ENCODE measurements at regions not wholly inside any gene's neighbourhood (a gene's known extent, or its start where the extent isn't known, plus 50 kb on each side); places are given as distances from the start of the nearest gene placed in this dataset.

DNA sequence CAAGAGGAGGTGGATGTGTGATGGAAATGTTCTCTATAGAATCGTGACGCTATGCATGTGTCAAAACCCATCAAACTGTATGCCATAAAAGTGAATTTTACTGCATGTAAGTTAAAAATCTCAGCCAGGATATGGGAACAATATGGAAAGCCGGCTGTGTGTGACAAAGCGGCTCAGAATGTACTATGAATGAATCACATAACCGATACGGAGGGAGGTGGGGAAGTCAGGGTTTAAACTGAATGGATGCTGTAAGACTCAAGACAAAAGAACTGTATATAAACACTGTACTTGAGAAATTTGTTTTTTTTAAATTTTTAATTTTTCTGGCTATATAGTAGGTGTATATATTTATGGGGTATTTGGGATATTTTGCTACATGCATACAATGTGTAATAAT, 111.6 kb upstream of the PDE4B start:
- no peak for DNase-seq (ENCODE audit: low read depth)

DNA sequence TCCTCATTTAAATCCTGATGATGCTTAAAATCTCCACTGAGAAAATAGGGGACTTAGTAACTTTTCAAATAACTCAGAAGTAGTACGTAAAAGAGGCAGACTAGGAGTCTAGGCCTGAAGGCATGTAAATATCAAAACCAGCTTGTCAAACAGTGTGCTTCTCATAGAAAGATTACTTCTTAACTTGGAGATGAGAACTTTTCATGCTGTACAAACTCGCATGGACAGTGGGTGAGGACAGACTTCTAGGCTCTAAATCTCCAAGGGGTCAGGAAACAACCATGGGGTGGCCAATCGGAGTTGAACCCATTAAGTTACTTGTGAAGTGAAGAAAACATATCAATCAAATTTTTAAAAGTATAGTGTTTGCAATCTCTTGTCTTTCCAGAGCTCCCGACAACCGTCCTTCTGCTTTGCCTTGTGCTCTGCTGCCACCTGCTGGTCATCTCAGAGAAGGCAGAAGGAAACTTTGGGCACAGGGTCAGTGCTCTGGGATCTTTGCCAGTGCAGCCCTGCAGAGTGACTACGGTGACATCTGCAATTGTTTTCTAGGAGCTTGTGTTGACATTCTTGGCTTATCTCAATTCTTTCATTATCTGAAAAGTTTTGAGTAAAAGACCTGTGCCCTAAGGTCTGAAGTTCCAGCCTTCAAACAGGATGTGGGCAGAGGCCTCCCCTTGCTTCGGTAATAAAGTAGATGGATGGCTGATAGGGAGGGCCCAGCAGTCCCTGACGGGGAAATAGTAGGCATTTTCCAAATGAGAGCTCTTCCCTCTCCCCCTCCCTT, 105.1 kb upstream of the PDE4B start:
- DNase-seq (ENCODE audit: low read depth) = peak; percentile 62

DNA sequence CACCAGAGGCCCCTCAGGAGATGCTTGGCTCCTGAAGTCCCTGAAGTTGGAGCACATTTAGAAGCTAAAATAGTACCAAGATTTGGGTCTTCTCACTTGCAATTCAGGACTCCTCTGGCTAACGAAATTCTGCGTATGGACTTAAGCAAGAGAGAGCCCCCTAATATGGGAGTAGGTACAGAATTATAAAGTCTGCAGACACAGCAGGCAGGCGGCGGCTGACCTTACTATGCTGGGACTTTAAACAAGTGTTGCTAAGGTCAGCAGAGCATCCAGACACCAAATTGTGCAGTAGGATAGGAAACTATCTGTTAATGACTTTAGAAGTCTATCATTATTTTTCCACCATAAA, 104.5 kb upstream of the PDE4B start:
- DNase-seq (ENCODE audit: low read depth) = no peak

DNA sequence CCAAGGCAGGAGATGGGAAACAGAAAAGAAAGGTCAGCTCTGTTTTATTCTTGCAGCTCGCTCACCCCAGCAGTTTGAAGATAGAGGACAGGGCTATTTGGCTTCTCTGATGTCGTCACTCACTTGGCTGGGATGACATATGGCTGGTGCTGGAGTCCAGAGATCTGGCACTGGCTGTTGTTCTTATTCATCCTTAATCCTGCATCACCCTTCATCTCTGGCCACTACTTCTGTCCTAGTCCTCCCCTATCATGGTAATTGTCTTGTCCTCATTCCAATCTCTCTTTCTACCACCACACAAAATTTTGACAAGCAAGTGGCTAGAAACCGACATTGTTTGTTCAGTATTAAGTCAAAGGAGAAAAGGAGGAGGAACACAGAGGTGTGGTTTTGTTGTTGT, 103.8 kb upstream of the PDE4B start:
- DNase-seq (ENCODE audit: low read depth) = no peak

DNA sequence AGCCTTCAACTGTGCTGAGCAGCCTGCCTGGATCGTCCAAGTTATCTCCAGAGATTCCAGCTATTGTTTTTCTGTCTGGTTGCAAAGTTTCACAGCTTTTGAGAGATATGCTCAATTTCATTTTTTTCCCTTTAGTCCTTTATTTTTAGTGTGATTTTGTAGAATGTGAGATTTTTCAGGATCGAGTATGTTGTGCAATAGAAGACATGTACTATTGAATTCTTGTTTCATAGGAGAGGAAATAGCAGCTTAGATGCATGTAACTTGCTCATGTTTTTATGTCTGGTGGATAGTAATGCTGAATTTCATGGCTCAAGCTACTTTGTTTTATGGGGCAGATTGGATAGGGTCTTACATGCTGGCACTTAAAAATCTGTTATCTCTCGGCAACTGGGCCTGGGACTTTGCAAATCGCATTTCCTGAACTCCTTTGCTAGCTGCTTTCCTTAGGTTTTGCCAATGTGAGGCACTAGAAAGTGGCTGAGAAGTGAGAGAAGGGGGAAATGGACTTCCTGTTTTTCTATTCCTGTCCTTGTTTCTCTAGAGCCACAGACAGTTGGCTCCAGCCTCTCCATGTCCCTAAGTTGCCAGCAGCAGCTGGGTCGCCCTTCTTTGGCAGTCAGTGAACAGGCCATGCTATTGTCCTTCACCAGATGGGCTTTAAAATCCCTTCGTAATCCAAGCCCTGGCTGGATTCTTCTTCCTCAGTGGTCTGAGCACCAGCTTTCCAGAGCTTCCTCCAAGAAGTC, 101.4 kb upstream of the PDE4B start:
- DNase-seq (ENCODE audit: low read depth) = no peak

DNA sequence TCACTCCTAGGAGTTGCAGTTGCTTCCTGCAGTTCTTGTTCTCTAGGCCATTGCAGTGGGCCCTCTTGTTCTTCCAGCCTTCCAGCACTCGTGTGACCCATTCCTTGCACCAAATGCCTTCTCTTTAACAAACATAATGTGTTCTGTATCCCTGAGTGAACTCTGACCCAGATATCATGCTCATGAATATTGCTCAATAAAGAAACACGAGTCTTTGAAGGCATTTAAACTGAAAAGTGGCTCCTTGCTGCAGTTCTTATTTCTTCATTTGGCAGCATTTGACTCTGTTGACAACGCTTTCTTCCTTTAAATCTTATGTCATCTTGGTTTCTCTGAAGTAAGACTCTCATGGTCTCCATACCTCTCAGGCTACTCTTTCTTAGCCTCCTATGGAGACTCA, 100.7 kb upstream of the PDE4B start:
- DNase-seq (ENCODE audit: low read depth) = no peak

DNA sequence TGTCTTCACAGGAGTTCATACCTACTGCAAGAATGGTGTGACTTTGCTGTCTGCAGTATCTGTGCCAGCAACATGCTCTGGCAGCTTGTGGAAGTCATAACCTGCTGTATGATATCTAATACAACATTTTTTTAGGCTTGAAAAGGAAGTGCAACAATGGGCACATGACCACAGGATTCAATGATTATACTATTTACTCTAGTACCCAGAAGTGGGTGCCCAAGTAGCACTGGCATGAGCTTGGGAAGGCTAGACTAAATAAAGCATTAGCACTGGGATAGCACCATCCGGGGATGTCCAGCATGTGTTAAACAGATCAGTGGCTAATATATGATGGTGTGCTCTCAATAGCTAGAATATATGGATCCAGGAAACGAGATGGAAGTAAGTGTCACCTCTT, 98.6 kb upstream of the PDE4B start:
- DNase-seq (ENCODE audit: low read depth) = no peak

DNA sequence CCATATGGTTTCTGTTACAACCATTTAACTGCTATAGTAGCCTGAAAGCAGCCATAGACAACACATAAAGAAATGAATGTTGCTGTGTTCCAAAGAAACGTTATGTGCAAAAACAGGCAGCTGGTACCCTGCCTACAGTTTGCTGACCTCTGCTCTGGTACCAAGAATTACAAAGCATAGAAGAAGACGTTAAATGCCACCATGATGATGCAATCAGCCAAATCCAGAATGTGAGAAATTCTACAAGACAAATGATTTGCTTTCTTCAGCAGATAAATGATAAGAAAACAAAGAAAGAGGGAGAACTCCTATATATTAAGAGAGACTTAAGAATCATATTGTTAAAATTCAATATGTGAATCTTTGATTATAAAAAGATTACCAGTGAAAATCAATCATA, 97.8 kb upstream of the PDE4B start:
- DNase-seq (ENCODE audit: low read depth) = no peak

DNA sequence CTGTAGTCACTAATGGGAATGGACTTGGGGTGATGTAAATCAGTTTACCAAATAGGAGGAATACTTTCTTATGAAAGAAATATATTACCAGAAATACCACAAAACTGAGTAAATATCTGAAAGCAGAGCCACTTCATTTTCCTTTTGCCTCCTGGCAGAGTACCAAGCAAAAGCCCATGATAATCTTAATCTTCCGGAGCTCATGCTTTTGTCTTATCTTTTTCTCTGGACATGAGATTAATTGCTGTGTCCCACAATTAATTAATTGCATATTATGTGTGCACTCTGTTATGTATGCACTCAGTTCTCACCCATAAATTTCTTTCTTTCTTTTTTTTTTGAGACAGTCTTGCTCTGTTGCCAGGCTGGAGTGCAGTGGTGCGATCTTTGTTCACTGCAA, 94.1 kb upstream of the PDE4B start:
- DNase-seq (ENCODE audit: low read depth) = no peak

DNA sequence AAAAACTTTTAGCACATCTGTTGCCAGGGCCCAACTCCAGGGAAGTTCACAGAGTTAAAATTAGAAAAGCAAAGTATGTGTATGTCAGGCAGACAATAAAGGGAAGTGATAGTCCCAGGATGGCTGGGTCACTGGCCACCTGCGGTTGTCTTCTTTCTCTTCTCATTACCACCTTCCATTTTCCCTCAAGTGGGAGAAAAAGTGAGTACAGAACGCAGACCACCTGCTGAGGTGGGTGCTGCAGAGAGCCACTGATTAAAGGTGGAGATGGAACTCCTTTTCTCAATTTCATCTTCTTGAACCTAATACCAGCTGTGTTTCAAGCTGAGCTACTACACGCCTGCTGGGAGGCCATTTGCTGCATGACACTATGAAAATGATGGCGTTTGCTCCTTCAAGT, 88.8 kb upstream of the PDE4B start:
- no peak for DNase-seq (ENCODE audit: low read depth)

DNA sequence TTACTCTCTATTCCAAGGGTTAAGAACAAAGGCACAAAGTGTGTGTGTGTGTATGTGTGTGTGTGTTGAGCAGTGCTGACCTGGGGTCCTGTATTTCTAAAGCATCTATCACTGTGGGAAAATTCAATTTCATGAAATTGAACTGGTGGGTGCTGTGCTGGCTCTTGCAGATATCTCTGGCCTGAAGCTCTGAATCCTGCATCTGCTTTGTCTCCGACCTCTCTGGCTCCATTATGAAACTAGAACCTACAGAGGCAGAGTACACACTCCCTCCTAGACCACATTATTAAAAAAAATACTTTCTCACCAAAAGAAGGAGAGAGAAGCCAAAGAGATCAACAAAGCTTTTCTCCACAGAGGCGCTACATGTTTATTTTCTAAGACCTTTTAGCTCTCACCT, 88.4 kb upstream of the PDE4B start:
- DNase-seq (ENCODE audit: low read depth) = no peak

DNA sequence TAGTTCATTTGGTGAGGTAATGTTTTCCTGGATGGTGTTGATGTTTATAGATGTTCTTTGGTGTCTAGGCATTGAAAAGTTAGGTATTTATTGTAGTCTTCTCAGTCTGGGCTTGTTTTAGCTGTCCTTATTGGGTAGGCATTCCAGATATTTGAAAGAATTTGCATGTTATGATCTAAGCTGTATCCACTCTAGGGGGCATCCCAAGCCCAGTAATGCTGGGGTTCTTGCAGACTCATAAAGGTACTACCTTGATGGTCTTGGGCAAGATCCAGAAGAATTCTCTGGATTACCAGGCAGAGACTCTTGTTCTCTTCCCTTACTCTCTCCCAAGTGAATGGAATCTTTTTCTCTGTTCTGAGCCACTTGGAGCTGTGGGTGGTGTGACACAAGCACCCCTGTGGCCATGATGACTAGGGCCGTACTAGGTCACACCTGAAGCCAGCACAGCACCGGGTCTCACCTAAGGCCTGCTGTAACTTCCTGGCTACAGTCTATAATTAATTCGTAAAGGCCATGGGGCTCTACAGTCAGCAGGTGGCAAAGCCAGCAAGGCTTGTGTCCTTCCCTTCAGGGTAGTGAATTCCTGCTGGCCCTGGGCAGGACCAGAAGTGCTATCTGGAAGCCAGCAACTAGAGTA, 74.8 kb upstream of the PDE4B start:
- no peak for DNase-seq (ENCODE audit: low read depth)

DNA sequence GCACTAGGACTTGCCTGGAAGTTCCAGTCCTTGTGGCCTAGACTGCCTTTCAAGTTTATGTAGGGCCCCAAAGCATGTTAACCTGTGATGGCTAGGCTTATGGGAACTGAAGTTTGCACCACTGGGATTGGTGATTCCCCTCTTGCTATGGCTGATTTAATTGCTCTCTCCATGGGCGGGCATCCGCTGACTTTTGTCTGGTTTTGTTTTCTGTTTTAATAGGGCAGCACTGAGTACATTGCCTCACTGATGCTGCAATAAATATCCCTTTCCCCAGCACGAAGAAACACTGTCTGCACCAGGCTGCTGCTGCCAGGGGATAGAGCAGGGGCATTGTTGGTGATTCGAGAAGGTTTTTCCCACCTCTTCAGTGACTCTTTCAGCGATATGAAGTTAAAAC, 73.3 kb upstream of the PDE4B start:
- DNase-seq (ENCODE audit: low read depth) = no peak

DNA sequence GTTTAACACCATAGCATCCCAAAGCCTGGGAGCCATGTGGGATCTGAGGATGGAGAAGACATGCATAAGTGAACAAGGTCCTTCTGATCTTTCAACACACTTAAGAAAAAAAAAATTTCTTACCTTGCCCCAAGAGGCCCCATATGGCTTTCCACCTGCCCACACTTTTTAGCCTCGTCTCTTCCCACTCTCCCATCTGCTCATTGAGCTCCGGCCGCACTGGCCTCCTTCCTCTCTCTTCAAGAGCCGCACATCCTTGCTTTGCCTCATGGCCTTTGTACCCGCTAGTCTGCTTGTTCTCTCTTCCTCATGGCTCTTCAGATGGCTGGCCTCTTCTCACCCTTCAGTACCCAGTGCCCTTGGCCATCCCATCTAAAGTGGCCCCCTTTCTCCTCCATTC, 70.2 kb upstream of the PDE4B start:
- DNase-seq (ENCODE audit: low read depth) = no peak

DNA sequence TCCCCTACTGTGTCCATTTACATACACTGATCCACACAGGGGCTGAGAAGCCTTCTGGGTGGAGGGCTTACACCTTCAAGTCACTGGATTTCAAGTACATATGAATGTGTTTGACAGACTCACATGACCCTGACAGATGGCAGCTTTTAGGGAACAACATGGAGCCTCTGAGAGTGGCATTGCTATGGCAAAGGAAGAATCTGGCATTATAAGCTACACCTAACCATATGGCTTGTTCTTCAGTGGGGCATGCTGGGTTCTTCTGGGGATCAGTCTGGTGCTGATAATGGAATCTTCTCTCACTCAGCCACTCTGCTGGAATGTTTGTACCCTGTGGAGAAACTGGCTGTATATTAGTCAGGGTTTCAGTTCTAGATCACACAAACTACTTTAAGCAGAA, 68.5 kb upstream of the PDE4B start:
- DNase-seq (ENCODE audit: low read depth) = no peak

DNA sequence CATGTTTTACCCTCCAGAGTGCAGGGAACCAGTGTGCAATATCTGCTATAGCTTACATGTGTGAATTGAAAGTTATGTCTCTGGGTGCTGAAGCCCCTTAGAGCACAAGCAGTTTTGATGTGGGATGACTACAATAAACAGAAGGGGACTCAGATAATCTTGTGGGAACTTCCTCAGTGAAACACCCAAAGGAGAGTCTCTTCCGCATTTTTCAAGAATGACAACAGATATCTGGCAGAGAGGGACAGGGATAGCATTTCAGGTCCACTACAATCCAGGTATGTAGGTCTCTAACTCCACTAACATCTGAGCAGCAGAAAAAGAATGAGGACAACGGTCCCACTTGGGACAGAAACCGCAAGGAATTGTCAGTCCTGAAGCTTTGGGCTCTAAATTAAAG, 67.6 kb upstream of the PDE4B start:
- DNase-seq (ENCODE audit: low read depth) = no peak

DNA sequence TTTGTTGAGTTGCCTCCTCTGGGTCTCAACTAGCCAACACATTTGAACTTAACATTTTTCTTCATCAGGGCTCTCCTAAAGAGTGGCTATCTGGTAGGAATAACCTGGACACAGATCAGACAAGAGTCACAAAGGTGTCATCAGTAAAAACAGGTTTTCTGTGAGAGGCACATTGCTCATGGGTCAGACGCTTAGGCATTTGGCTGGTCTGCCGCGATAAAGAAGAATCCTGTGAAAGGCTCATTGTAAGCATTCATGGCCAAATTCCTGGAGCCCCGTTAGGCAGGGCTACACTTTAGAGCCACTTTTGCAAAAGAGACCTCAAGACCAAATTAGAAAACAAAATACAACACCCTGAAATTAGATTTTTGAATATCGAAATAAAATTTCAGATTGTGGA, 64.2 kb upstream of the PDE4B start:
- no peak for DNase-seq (ENCODE audit: low read depth)

DNA sequence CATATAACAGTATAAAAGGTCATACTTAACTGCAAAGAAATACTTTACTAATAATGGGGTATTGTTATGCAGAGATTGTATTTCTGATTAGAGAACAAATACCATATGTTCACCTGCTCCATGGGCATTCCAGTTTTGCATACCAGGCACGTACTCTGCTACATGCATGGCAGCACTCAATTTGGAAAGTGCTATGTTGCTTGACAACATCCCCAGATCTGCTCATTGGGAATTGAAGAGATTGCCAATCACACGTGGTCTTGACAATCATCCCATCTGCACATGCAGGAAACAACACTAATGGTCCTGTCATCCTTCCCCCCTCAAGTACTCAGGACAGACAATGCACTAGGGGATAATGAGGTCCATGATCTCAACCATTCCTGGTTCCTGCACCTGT, 63.4 kb upstream of the PDE4B start:
- DNase-seq (ENCODE audit: low read depth) = no peak

DNA sequence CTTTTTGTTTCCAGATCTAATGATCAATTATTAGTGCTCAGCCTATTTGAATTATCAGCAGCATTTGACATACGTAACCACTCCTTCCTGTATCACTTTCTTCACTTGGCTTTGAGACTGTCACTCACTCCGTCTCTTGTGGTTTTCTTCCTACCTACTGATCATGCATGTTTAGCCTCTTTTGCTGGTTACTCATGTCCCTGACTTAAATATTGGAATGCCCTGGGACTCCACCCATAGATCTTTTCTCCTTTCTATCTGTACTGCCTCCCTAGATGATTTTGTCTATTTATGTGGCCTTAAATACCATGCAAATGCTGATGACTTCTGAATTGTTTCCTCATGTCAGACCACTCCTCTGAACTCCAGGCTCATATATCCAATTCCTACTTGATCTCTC, 57.7 kb upstream of the PDE4B start:
- DNase-seq (ENCODE audit: low read depth) = no peak

DNA sequence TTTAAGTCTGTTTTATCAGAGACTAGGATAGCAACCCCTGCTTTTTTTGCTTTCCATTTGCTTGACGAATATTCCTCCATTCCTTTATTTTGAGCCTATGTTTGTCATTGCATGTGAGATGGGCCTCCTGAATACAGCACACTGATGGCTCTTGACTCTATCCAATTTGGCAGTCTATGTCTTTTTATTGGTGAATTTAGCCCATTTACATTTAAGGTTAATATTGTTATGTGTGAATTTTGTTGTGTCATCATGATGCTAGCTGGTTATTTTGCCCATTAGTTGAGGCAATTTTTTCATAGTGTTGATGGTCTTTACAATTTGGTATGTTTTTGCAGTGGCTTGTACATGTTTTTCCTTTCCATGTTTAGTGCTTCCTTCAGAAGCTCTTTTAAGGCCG, 50.7 kb upstream of the PDE4B start:
- DNase-seq (ENCODE audit: low read depth) = no peak

Measured in activated T-helper 1 cell treated with Interleukin-2 at 50 U/mL for 16 hours (primary cell).